ENCODE measurements at regions not wholly inside any gene's neighbourhood (a gene's known extent, or its start where the extent isn't known, plus 50 kb on each side); places are given as distances from the start of the nearest gene placed in this dataset.
"Not testable (repeated sequence)": the region's sequence is repeated elsewhere in the genome, so short reads cannot be mapped to it uniquely, and the experiment has no call there.

DNA sequence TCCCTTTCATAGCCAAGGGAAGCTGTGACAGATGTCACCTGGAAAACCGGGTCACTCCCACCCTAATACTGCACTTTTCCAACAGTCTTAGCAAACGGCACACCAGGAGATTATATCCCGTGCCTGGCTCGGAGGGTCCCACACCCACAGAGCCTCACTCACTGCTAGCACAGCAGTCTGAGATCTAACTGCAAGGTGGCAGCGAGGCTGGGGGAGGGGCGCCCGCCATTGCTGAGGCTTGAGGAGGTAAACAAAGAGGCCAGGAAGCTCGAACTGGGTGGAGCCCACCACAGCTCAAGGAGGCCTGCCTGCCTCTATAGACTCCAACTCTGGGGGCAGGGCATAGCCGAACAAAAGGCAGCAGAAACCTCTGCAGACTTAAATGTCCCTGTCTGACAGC is 199.2 kb downstream of the TMEM47 start:
- not testable (repeated sequence) for H3K79me2 ChIP-seq

DNA sequence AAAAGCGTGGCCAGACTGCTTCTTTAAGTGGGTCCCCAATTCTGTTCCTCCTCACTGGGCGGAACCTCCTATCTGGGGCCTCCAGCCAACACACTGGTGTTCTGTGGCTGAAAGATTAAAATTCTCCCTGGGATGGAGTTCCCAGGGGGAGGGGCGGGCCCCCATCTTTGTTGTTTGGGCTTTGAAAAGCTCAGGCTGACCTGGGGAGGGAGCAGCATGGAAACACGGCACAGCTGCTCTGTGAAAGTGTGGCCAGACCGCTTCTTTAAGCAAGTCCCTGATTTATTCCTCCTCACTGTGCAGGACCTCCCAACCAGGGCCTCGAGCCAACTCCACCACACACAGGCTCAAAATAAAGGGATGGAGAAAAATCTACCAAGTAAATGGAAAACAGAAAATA is 219.5 kb downstream of the TMEM47 start:
- no peak for DNase-seq (ENCODE audit: low spot score)
- TF ChIP-seq EZH2 (IDR thresholded peaks at IDR 0.05; ENCODE audit: borderline replicate concordance) (no peak), EZH2phosphoT487 (IDR thresholded peaks at IDR 0.05; ENCODE audit: low read depth, severe bottlenecking, unreplicated experiment) (no peak)
- TF ChIP-seq, protein P1, sequence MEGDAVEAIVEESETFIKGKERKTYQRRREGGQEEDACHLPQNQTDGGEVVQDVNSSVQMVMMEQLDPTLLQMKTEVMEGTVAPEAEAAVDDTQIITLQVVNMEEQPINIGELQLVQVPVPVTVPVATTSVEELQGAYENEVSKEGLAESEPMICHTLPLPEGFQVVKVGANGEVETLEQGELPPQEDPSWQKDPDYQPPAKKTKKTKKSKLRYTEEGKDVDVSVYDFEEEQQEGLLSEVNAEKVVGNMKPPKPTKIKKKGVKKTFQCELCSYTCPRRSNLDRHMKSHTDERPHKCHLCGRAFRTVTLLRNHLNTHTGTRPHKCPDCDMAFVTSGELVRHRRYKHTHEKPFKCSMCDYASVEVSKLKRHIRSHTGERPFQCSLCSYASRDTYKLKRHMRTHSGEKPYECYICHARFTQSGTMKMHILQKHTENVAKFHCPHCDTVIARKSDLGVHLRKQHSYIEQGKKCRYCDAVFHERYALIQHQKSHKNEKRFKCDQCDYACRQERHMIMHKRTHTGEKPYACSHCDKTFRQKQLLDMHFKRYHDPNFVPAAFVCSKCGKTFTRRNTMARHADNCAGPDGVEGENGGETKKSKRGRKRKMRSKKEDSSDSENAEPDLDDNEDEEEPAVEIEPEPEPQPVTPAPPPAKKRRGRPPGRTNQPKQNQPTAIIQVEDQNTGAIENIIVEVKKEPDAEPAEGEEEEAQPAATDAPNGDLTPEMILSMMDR (IDR thresholded peaks at IDR 0.05; ENCODE audit: poor library complexity) = no peak

More for the DNA sequence above, 199.2 kb downstream of the TMEM47 start:
- H3K27ac ChIP-seq; H3K9me3 ChIP-seq (ENCODE audit: low read depth); H3K9me2 ChIP-seq (replicated peaks; ENCODE audit: insufficient read depth); DNase-seq (ENCODE audit: low spot score); H3K4me2 ChIP-seq; H3K27me3 ChIP-seq; H3K4me1 ChIP-seq (ENCODE audit: insufficient read depth); H3K4me3 ChIP-seq; H2AFZ ChIP-seq; H3K36me3 ChIP-seq (replicated peaks; ENCODE audit: insufficient read depth, low read depth); H4K20me1 ChIP-seq (ENCODE audit: insufficient read depth, poor library complexity, severe bottlenecking): not testable (repeated sequence)
- 89% methylated on average over 9 of the region's 9 CpGs for WGBS (ENCODE audit: low lambda C conversion rate, missing lambda C conversion rate)

DNA sequence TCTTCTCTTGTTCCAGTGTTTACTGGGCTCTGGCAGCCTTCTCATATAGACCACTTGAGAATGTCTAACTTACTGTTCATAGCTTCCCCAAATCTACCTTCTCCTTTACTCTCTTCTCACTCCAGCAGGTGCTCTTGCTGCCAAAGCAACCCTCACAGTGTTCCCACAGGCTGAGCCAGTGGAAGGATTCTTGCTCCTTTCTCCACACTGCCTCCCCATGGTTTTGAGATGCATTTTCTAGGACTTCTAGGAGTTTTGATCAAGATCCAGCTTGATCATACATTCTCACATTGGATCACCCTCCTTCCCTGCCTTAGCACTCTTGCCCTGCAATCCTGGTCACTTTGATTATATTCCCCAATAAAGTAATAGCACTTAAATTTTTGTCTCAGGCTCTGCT is 230.8 kb downstream of the TMEM47 start:
- H3K27me3 ChIP-seq = no peaks in the 10 kb centered on the region
- no peak overlapping the region for H3K27ac ChIP-seq
- H3K36me3 ChIP-seq (replicated peaks; ENCODE audit: insufficient read depth, low read depth) = no peaks in the 10 kb centered on the region
- no peak overlapping the region for H3K4me3 ChIP-seq
- H2AFZ ChIP-seq = no peak overlapping the region
- H3K79me2 ChIP-seq = no peaks in the 10 kb centered on the region
- no peak for DNase-seq (ENCODE audit: low spot score)
- TF ChIP-seq EZH2phosphoT487 (IDR thresholded peaks at IDR 0.05; ENCODE audit: low read depth, severe bottlenecking, unreplicated experiment) (no peak), EZH2 (IDR thresholded peaks at IDR 0.05; ENCODE audit: borderline replicate concordance) (no peak)
- TF ChIP-seq, protein P1 (IDR thresholded peaks at IDR 0.05; ENCODE audit: poor library complexity) = no peak
- no peaks in the 10 kb centered on the region for H3K9me2 ChIP-seq (replicated peaks; ENCODE audit: insufficient read depth)
- no peaks in the 10 kb centered on the region for H3K9me3 ChIP-seq (ENCODE audit: low read depth)
- H3K4me2 ChIP-seq = no peak overlapping the region
- H4K20me1 ChIP-seq (ENCODE audit: insufficient read depth, poor library complexity, severe bottlenecking) = no peaks in the 10 kb centered on the region
- H3K4me1 ChIP-seq (ENCODE audit: insufficient read depth) = no peaks in the 10 kb centered on the region

More for the DNA sequence above, 219.5 kb downstream of the TMEM47 start:
- H3K4me3 ChIP-seq = no peak overlapping the region
- no peaks in the 10 kb centered on the region for H3K79me2 ChIP-seq
- no peak overlapping the region for H3K4me2 ChIP-seq
- H3K9me2 ChIP-seq (replicated peaks; ENCODE audit: insufficient read depth) = no peaks in the 10 kb centered on the region
- H3K27me3 ChIP-seq = no peaks in the 10 kb centered on the region
- H3K4me1 ChIP-seq (ENCODE audit: insufficient read depth) = no peaks in the 10 kb centered on the region
- H3K36me3 ChIP-seq (replicated peaks; ENCODE audit: insufficient read depth, low read depth) = no peaks in the 10 kb centered on the region
- H4K20me1 ChIP-seq (ENCODE audit: insufficient read depth, poor library complexity, severe bottlenecking) = no peaks in the 10 kb centered on the region
- H3K27ac ChIP-seq = no peak overlapping the region
- WGBS (ENCODE audit: low lambda C conversion rate, missing lambda C conversion rate) = 75% methylated on average over 6 of the region's 6 CpGs
- no peaks in the 10 kb centered on the region for H3K9me3 ChIP-seq (ENCODE audit: low read depth)
- no peak overlapping the region for H2AFZ ChIP-seq

DNA sequence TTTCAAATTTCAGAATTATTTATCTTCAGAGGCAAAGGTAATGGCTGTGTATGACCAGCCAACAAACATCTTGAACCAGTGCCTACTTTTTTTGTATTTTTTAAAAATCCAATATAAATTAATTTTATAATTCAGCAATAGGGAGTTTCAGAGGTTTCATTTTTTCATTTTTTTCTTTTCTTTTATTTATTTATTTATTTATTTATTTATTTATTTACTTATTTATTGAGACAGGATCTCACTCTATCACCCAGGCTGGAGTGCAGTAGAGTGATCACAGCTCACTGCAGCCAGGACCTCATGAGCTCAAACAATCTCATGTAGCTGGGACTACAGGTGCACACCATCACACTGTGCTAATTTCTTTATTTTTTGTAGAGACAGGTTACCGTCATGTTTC is 250.5 kb downstream of the TMEM47 start:
- Histone ChIP-seq H3K36me3 (replicated peaks; ENCODE audit: insufficient read depth, low read depth) (no peaks in the 10 kb centered on the region), H2AFZ (no peak overlapping the region), H3K27me3 (no peaks in the 10 kb centered on the region), H3K27ac (no peak overlapping the region), H4K20me1 (ENCODE audit: insufficient read depth, poor library complexity, severe bottlenecking) (no peaks in the 10 kb centered on the region), H3K4me1 (ENCODE audit: insufficient read depth) (no peaks in the 10 kb centered on the region), H3K4me3 (no peak overlapping the region), H3K9me3 (ENCODE audit: low read depth) (no peaks in the 10 kb centered on the region), H3K9me2 (replicated peaks; ENCODE audit: insufficient read depth) (no peaks in the 10 kb centered on the region), H3K79me2 (no peaks in the 10 kb centered on the region), H3K4me2 (no peak overlapping the region)
- no peak for TF ChIP-seq EZH2 (IDR thresholded peaks at IDR 0.05; ENCODE audit: borderline replicate concordance)
- TF ChIP-seq, protein P1 (IDR thresholded peaks at IDR 0.05; ENCODE audit: poor library complexity) = no peak
- no peak for TF ChIP-seq EZH2phosphoT487 (IDR thresholded peaks at IDR 0.05; ENCODE audit: low read depth, severe bottlenecking, unreplicated experiment)
- no peak for DNase-seq (ENCODE audit: low spot score)
- WGBS (ENCODE audit: low lambda C conversion rate, missing lambda C conversion rate) = 100% methylated on average over 1 of the region's 1 CpG

Measured in hepatocyte (in vitro differentiated cells).